ENCODE measurements at regions not wholly inside any gene's neighbourhood (a gene's known extent, or its start where the extent isn't known, plus 50 kb on each side); places are given as distances from the start of the nearest gene placed in this dataset.

- no peak for TF ChIP-seq CTCF (optimal IDR thresholded peaks at IDR 0.05 in 1 of 3, IDR thresholded peaks at IDR 0.05 in 1 of 3, conservative IDR thresholded peaks at IDR 0.05 in 1 of 3; ENCODE audit: extremely low read depth in 1 of 3, insufficient read depth in 2 of 3, low read length in 3 of 3)
- no peak for TF ChIP-seq EZH2 (IDR thresholded peaks at IDR 0.05; ENCODE audit: low read length)
These were observed 81.2 kb upstream of the ATXN7L3B start for GRCh38 chr12:74456431-74456830.

All from keratinocyte (primary cell).